Vagina (tissue), 2 donors: ENCODE measurements at regions not wholly inside any gene's neighbourhood (a gene's known extent, or its start where the extent isn't known, plus 50 kb on each side); places are given as distances from the start of the nearest gene placed in this dataset.

Experiments
- CTCF ChIP-seq, 3 experiments: fragments of 450-650 bp in 2 of 3; fragments of 200-600 bp in 1 of 3; sonication (generic) in 1 of 3; IDR thresholded peaks; one replicate each; pipeline ENCODE4 v1.5.1; 2017 to 2019; ENCODE audit warnings: antibody characterized with exemption in 3 of 3, mild to moderate bottlenecking in 2 of 3, moderate library complexity in 2 of 3
- POLR2A ChIP-seq, 2 donors: fragments of 450-650 bp; IDR thresholded peaks; one replicate each; pipeline ENCODE4 v1.6.1; 2017; ENCODE audit warnings: antibody characterized with exemption in 2 of 2, mild to moderate bottlenecking in 2 of 2, moderate library complexity in 2 of 2
- POLR2AphosphoS5 ChIP-seq, 2 donors: sonication (generic); formaldehyde crosslinking; IDR thresholded peaks; one replicate each; pipeline ENCODE4 v1.9.0; 2017; ENCODE audit warnings: antibody characterized with exemption in 2 of 2, mild to moderate bottlenecking in 2 of 2, low read depth in 1 of 2; ENCODE audit not compliant: insufficient read depth in 1 of 2

GRCh38 chrX:39631276-39632229, 466.2 kb downstream of the BCOR start:
- TF ChIP-seq CTCF (IDR thresholded peaks at IDR 0.05) (no peak), POLR2AphosphoS5 (IDR thresholded peaks at IDR 0.05; ENCODE audit: insufficient read depth in 1 of 2, low read depth in 1 of 2) (no peak), POLR2A (IDR thresholded peaks at IDR 0.05) (no peak)
